ENCODE measurements at regions not wholly inside any gene's neighbourhood (a gene's known extent, or its start where the extent isn't known, plus 50 kb on each side); places are given as distances from the start of the nearest gene placed in this dataset.

DNA sequence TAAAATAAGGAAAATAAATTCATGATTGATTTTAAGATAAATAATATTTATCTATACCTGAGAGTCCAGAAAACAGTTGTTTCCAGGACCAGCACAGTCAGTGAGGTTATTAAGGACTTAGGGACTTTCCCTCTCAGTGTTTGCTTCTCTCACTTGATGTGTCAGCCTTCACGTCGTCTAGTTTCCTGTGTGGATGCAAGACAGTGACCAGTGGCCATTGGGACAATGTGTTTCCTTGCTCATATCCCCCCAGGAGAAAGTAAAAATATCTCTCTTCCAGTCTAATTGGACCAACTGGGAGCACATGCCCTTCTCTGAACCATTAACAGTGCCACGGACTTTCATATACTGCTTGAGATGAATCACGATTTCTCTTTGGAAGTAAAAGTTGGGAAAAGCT, 157.8 kb upstream of the CTNNB1 start:
- ChIA-PET CTCF (interaction anchor here (2.0 kb wide), 1 partner anchor 11 kb away, joined by 5 read pairs; no protein-coding TSS in a partner anchor), POLR2A (no interaction called here)
- TF ChIP-seq, protein P1, sequence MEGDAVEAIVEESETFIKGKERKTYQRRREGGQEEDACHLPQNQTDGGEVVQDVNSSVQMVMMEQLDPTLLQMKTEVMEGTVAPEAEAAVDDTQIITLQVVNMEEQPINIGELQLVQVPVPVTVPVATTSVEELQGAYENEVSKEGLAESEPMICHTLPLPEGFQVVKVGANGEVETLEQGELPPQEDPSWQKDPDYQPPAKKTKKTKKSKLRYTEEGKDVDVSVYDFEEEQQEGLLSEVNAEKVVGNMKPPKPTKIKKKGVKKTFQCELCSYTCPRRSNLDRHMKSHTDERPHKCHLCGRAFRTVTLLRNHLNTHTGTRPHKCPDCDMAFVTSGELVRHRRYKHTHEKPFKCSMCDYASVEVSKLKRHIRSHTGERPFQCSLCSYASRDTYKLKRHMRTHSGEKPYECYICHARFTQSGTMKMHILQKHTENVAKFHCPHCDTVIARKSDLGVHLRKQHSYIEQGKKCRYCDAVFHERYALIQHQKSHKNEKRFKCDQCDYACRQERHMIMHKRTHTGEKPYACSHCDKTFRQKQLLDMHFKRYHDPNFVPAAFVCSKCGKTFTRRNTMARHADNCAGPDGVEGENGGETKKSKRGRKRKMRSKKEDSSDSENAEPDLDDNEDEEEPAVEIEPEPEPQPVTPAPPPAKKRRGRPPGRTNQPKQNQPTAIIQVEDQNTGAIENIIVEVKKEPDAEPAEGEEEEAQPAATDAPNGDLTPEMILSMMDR (IDR thresholded peaks at IDR 0.05; ENCODE audit: control extremely low read depth, extremely low read depth, low read depth, missing control alignments), result no peak
- DNase-seq (ENCODE audit: extremely low spot score), result no peak

DNA sequence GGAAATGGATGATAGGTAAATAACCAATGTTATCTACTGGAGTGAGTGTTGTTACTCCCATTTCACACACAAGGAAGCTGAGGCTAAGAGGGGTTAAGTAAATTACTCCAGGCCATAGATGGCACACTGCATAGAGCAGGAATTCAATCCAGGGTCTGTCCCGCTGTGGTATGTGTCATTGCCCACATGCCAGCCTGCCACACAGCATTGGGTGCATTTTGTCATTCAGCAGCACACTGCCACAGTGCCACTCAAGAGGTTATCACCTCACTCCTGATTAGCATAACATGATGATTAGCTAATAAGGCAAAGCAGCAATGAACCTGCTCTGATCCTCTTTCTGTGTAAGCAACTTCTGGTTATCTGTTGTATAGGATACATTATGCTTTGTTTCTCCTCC, 157.4 kb upstream of the CTNNB1 start:
- DNase-seq (ENCODE audit: extremely low spot score), result no peak
- TF ChIP-seq, protein P1 (IDR thresholded peaks at IDR 0.05; ENCODE audit: control extremely low read depth, extremely low read depth, low read depth, missing control alignments), result no peak
- POLR2A ChIA-PET, result no interaction called here
- CTCF ChIA-PET, result interaction anchor here (2.0 kb wide), 1 partner anchor 11 kb away, joined by 5 read pairs; no protein-coding TSS in a partner anchor

DNA sequence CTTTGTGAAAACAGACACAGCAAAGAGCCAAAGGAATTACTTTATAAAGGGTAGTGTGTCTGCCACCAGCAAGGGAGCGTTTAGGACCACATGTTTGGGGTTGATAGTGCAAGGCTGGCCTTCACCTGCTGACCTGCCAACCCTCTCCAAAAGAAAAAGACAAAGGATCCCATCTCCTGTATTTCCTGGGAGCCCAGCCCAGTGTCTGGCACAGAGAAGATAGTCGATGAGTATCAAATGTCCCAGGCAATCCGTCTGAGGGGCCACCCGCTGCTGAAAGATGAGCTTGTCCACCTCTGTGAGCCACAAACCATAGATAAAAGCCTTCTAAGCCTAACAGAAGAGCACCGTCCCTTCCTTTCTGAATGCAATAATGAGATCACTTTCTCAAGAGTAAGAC, 154.8 kb upstream of the CTNNB1 start:
- no peak for DNase-seq (ENCODE audit: extremely low spot score)
- ChIA-PET CTCF (no interaction called here), POLR2A (no interaction called here)
- TF ChIP-seq, protein P1 (IDR thresholded peaks at IDR 0.05; ENCODE audit: control extremely low read depth, extremely low read depth, low read depth, missing control alignments), result no peak

DNA sequence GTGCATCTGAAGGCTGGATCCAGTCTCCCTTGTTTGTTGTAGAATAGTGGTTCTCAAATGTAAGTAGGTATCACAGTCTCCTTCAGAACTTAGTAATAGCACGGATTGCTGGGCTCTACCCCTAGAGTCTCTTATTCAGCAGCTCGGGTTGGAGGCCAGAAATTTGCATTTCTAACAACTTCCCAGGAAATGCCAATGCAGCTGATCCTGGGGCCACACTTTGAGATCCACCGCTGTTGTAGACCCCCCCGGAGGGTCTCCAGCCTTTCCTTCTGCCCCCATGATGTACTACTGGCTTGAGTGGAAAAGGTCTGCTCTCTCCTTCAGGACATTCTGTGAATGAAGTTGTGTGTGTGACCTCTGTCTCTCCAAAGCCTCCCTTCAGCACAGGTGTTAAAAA, 153.8 kb upstream of the CTNNB1 start:
- ChIA-PET POLR2A (no interaction called here), CTCF (interaction anchor here (1.6 kb wide), 1 partner anchor 10 kb away, joined by 3 read pairs; no protein-coding TSS in a partner anchor)
- TF ChIP-seq, protein P1 (IDR thresholded peaks at IDR 0.05; ENCODE audit: control extremely low read depth, extremely low read depth, low read depth, missing control alignments), result no peak
- DNase-seq (ENCODE audit: extremely low spot score), result no peak

DNA sequence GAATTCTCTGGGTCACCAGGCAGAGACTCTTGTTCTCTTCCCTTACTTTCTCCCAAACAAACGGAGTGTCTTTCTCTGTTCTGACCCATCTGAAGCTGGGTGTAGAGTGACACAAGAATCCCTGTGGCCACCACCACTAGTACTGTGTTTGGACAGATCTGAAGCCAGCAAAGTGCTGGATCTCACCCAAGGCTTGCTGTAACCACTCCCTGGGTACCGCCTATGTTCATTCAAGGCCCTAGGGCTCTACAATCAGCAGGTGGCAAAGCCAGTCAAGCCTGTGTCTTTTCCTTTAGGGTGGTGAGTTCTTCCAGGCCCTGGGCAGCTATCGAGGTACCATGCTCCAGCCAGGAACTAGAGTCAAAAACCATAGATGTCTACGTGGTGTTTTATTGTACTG, 149.2 kb upstream of the CTNNB1 start:
- TF ChIP-seq, protein P1 (IDR thresholded peaks at IDR 0.05; ENCODE audit: control extremely low read depth, extremely low read depth, low read depth, missing control alignments), result no peak
- CTCF ChIA-PET, result no interaction called here
- POLR2A ChIA-PET, result no interaction called here

DNA sequence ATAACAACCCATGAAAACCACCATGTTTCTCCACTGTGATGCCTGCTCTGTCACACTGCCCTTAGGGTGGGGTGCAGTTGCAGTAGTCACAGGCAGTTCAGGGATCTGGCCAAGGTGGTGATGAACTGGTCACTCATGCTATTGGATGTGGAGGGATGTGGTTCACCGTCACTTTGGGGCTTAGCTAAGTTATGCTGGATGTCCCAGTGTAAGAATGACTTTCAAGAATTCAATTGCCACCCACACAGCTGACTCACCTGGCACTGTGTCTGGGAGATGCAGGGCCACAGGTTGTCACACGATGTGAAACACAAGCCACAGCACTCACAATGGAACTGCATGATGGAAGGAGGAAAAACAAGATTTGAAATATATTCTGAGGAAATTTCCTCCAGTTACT, 146.1 kb upstream of the CTNNB1 start:
- ChIA-PET CTCF (no interaction called here), POLR2A (no interaction called here)
- DNase-seq (ENCODE audit: extremely low spot score), result no peak
- TF ChIP-seq, protein P1 (IDR thresholded peaks at IDR 0.05; ENCODE audit: control extremely low read depth, extremely low read depth, low read depth, missing control alignments), result no peak

More for the DNA sequence above, 149.2 kb upstream of the CTNNB1 start:
- no peak for DNase-seq (ENCODE audit: extremely low spot score)

DNA sequence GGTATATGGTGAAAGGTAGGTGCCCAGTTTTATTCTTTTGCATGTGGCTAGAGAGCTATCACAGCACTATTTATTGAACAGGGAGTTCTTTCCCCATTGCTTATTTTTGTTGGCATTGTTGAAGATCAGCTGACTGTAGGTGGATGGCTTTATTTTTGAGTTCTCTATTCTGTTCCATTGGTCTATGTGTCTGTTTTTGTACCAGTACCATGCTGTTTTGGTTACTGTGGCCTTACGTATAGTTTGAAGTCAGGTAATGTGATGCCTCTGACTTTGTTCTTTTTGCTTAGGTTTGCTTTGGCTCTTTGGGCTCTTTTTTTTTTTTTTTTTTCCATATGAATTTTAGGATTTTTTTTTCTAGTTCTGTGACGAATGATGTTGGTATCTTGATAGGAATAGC, 139.2 kb upstream of the CTNNB1 start:
- DNase-seq (ENCODE audit: extremely low spot score), result no peak
- TF ChIP-seq, protein P1 (IDR thresholded peaks at IDR 0.05; ENCODE audit: control extremely low read depth, extremely low read depth, low read depth, missing control alignments), result no peak
- ChIA-PET POLR2A (no interaction called here), CTCF (interaction anchor here (1.4 kb wide), 1 partner anchor 9 kb away, joined by 3 read pairs; no protein-coding TSS in a partner anchor)

Measured in GM10248 (cell line).